ENCODE measurements at regions not wholly inside any gene's neighbourhood (a gene's known extent, or its start where the extent isn't known, plus 50 kb on each side); places are given as distances from the start of the nearest gene placed in this dataset.
"Not testable (repeated sequence)": the region's sequence is repeated elsewhere in the genome, so short reads cannot be mapped to it uniquely, and the experiment has no call there.

DNA sequence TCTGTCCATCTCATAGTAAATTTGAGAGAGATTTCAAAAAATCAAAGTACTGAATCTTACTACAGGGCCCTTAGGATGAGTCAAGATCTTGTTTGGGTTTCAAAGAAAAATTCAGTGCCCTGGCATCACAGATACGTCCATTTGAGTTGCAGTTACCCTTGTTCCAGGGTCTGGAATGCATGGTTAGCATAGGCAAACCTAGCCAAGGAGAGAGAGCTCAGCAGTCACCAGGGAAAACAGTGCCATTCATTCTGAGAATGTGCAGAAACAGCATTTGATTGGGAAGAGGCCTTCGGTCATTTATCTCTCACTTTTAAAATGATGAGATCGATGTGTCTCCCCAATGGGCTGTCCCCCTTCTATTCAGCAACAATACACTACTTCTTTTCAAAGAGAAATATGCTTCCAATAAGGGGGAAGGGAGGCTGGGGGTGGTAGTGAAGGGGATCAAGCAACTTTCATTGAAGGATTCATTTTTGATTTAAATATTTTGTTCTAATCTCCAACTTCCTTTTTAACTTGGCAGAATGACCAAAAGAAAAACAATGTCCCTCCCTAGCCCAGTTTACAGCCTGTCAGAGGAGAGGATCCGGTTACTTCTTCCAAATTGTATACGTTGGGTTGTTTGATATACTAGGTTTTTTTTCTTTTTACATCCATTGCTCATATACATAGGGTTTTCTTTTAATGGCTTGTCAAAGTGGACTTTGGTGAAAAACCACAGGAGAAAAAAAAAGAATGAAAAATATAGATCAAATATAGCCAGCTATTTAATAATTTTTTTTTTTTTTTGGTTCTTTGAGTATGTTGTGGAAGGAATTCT, 491.1 kb downstream of the CCDC171 start:
- no peaks in the 10 kb centered on the region for H3K9me3 Mint-ChIP-seq (ENCODE audit: low read depth)
- H3K4me3 Mint-ChIP-seq = no peak overlapping the region
- no peaks in the 10 kb centered on the region for H3K27me3 Mint-ChIP-seq
- H3K27ac Mint-ChIP-seq = no peak overlapping the region
- H3K4me1 Mint-ChIP-seq (ENCODE audit: low read depth) = peaks cover 5% of the 10 kb centered on the region
- peaks cover 2% of the 10 kb centered on the region for H3K36me3 Mint-ChIP-seq

- Mint-ChIP-seq H3K27ac (no peak overlapping the region), H3K27me3 (no peaks in the 10 kb centered on the region), H3K4me3 (no peak overlapping the region), H3K9me3 (ENCODE audit: low read depth) (no peaks in the 10 kb centered on the region), H3K36me3 (peaks cover 2% of the 10 kb centered on the region), H3K4me1 (ENCODE audit: low read depth) (peaks cover 4% of the 10 kb centered on the region)
Observed at GRCh38 chr9:16044579-16044881, 491.7 kb downstream of the CCDC171 start.

GRCh38 chr9:16045651-16046280, 492.9 kb downstream of the CCDC171 start:
- no peak overlapping the region for H3K27ac Mint-ChIP-seq
- H3K4me3 Mint-ChIP-seq = no peak overlapping the region
- H3K27me3 Mint-ChIP-seq = no peaks in the 10 kb centered on the region
- H3K4me1 Mint-ChIP-seq (ENCODE audit: low read depth) = no peaks in the 10 kb centered on the region
- H3K36me3 Mint-ChIP-seq = peaks cover 2% of the 10 kb centered on the region
- H3K9me3 Mint-ChIP-seq (ENCODE audit: low read depth) = no peaks in the 10 kb centered on the region

- Mint-ChIP-seq H3K36me3 (peaks cover 2% of the 10 kb centered on the region), H3K27me3 (no peaks in the 10 kb centered on the region), H3K27ac (no peak overlapping the region), H3K9me3 (ENCODE audit: low read depth) (no peaks in the 10 kb centered on the region), H3K4me1 (ENCODE audit: low read depth) (no peaks in the 10 kb centered on the region), H3K4me3 (no peak overlapping the region)
Observed at GRCh38 chr9:16046713-16047112, 493.9 kb downstream of the CCDC171 start.

GRCh38 chr9:16048129-16048528, 495.3 kb downstream of the CCDC171 start:
- Mint-ChIP-seq H3K9me3 (ENCODE audit: low read depth) (no peaks in the 10 kb centered on the region), H3K27me3 (no peaks in the 10 kb centered on the region), H3K4me3 (no peak overlapping the region), H3K27ac (no peak overlapping the region), H3K36me3 (peaks cover 5% of the 10 kb centered on the region), H3K4me1 (ENCODE audit: low read depth) (no peaks in the 10 kb centered on the region)

DNA sequence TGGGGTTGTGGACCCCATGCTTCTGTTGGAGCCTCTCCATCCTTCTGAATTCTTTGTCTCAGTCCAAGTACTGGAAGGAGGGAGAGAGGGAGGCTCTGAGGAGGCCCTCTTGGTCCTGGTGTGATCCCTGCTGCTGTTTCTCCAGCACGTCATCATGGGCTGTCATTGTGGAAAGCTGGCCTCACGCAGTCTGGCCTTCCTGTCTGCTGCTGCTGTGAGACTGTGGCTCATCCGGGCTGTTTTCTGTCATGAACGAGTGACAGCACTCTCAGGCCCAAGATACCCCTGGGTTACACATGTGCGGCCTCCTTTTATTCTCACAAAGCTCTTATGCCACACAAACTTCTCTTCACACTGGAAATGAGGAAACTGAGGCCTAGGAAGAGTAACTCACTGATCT, 499.3 kb downstream of the CCDC171 start:
- no peaks in the 10 kb centered on the region for H3K27me3 Mint-ChIP-seq
- H3K4me1 Mint-ChIP-seq (ENCODE audit: low read depth) = peaks cover 5% of the 10 kb centered on the region
- no peaks in the 10 kb centered on the region for H3K9me3 Mint-ChIP-seq (ENCODE audit: low read depth)
- H3K4me3 Mint-ChIP-seq = no peak overlapping the region
- peaks cover 3% of the 10 kb centered on the region for H3K36me3 Mint-ChIP-seq
- H3K27ac Mint-ChIP-seq = no peak overlapping the region

DNA sequence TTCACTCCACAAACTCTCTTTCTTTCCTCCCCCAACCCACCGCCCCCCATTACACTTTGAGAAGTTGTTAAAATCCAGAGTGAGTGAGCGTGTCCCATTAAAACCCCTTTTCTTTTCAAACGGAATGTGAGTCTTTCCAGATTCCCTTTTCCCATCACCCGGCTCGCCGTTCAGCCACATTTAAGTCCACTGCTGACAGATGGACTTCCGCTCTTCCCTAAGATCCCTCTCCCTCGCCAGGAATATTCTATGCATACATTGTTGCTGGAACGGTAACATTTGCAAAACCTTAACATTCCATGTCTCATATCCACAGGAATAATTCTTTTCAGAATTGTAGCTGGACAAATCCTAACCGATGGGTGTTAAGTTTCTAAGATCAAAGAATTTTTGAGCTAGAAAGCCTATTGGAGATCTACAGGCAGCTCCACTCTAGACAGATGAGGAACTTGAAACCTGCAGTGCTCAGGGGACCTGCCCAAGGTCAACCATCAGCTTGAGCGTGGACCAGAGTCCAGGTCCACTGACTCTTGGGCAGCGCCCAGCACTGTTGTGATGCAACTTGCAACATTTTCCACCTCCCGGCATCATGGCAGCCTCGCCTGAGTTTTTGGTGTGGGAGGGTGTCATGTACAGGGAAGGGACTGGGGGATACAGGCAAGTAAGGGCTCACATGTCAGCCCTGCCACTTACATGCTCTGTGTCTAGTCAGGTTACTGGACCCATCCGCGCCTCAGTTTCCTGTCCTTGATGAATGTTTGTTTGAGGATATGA, 500.1 kb downstream of the CCDC171 start:
- peaks cover 12% of the 10 kb centered on the region for H3K4me1 Mint-ChIP-seq (ENCODE audit: low read depth)
- H3K27me3 Mint-ChIP-seq = no peaks in the 10 kb centered on the region
- no peaks in the 10 kb centered on the region for H3K9me3 Mint-ChIP-seq (ENCODE audit: low read depth)
- no peak overlapping the region for H3K27ac Mint-ChIP-seq
- peaks cover 3% of the 10 kb centered on the region for H3K36me3 Mint-ChIP-seq
- H3K4me3 Mint-ChIP-seq = no peak overlapping the region

DNA sequence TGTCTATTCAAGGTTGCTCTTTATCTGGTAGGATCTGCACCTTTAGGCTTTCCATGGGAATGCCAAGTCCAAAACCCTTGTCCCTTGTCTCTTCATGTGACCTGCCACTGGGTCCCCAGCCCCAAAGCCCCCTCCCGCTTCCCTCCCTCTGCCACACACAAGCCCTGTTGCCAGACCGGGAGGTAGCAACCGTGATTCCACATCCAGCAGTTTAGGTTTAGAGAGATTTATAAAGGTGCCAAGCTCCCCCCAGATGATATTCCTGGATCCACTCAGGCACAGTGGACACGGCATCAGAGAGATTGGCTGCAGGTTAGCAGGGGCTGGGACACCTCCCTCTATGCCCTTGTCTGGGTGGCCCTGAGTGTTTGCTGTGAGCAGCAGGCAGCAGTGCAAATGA, 504.7 kb downstream of the CCDC171 start:
- Mint-ChIP-seq H3K9me3 (ENCODE audit: low read depth) (no peaks in the 10 kb centered on the region), H3K4me3 (peak overlapping the region; percentile 15), H3K27ac (peak overlapping the region; percentile 70), H3K36me3 (peaks cover 3% of the 10 kb centered on the region), H3K4me1 (ENCODE audit: low read depth) (peaks cover 48% of the 10 kb centered on the region), H3K27me3 (no peaks in the 10 kb centered on the region)

DNA sequence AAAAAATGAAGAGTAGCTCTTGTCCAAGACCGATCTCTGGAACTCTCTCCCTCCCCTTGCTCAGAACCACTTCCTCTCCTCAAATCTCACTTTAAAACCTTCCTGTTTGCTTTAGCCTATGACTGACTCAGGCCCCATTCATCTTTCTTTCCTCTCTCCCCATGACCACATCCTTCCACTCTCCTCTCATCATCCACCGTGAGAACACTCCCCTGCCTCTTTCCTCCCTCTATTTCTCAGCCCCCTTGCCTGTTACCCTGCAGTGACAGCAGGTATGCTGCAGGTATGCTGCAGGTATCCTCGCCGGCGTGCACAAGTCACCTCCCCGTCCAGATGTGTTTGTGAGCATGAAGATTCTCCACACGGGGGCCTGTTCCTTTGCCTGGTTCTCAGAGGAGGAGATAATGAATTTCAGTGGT, 505.3 kb downstream of the CCDC171 start:
- Mint-ChIP-seq H3K4me3 (peak overlapping the region; percentile 57), H3K9me3 (ENCODE audit: low read depth) (no peaks in the 10 kb centered on the region), H3K27ac (peak overlapping the region; percentile 88), H3K4me1 (ENCODE audit: low read depth) (peaks cover 54% of the 10 kb centered on the region), H3K27me3 (no peaks in the 10 kb centered on the region), H3K36me3 (no peaks in the 10 kb centered on the region)

DNA sequence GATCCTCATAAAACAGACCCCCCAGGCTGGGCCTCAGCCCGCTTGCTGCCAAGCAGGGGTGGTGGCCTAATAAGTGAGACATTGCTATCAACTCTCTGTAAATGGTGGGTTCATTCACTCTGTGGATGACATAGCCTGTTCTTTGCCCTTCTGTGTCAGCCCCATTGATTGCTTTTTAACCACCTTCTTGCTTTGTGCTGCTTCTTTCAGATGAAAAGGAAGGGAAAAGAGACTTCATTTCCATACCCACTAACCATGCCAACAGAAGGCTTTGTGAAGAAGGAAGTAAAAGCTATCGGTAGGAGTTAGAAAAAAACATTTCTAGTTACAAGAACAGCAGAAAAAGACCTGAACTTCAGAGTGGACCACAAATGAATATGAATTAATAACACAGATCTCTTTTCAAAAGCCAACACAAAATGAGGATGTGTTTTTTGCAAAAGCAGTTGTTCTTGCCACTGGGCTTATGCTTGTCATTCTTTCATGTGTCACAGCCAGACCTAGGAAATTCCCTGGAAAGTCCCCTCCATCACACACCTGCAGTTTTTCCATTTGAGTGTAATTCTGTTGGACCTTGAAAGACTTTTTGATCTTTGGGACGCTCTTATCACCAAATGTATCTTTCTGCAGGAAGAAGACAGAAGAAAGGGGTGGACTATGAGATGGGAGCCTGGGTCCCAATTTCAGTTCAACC, 507.7 kb downstream of the CCDC171 start:
- peak overlapping the region; percentile 89 for H3K27ac Mint-ChIP-seq

GRCh38 chr9:16062542-16063240, 509.8 kb downstream of the CCDC171 start:
- peaks cover 49% of the 10 kb centered on the region for H3K4me1 Mint-ChIP-seq (ENCODE audit: low read depth)
- no peak overlapping the region for H3K4me3 Mint-ChIP-seq
- H3K27ac Mint-ChIP-seq = peak overlapping the region; percentile 85
- H3K9me3 Mint-ChIP-seq (ENCODE audit: low read depth) = no peaks in the 10 kb centered on the region
- no peaks in the 10 kb centered on the region for H3K27me3 Mint-ChIP-seq
- no peaks in the 10 kb centered on the region for H3K36me3 Mint-ChIP-seq

More for the DNA sequence above, 507.7 kb downstream of the CCDC171 start:
- H3K27me3 Mint-ChIP-seq = no peaks in the 10 kb centered on the region
- no peaks in the 10 kb centered on the region for H3K9me3 Mint-ChIP-seq (ENCODE audit: low read depth)
- peaks cover 59% of the 10 kb centered on the region for H3K4me1 Mint-ChIP-seq (ENCODE audit: low read depth)
- no peaks in the 10 kb centered on the region for H3K36me3 Mint-ChIP-seq
- peak overlapping the region; percentile 44 for H3K4me3 Mint-ChIP-seq

GRCh38 chr9:16063241-16063591, 510.4 kb downstream of the CCDC171 start:
- peak overlapping the region; percentile 85 for H3K27ac Mint-ChIP-seq
- peaks cover 44% of the 10 kb centered on the region for H3K4me1 Mint-ChIP-seq (ENCODE audit: low read depth)
- no peak overlapping the region for H3K4me3 Mint-ChIP-seq
- no peaks in the 10 kb centered on the region for H3K27me3 Mint-ChIP-seq
- H3K9me3 Mint-ChIP-seq (ENCODE audit: low read depth) = no peaks in the 10 kb centered on the region
- no peaks in the 10 kb centered on the region for H3K36me3 Mint-ChIP-seq

DNA sequence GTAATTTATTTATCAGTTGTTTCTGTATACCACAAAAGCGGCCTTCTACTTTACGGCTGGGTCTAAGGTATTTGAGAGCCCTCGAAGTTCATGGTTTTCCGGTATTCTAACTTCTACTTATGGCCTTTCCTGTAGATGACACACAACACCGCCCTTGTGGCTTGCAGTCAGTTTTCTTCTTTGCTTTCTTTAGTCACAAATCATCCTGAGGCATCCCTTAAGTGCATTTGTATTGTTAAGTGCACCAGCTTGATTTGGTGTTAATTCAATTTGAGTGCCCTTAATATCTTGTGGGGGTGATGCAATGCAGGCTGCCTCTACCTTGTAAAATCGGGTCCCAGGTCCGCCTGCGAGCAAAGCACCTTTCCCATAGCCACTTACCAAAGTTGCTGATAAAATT, 511.9 kb downstream of the CCDC171 start:
- H3K4me3 Mint-ChIP-seq = no peak overlapping the region
- H3K9me3 Mint-ChIP-seq (ENCODE audit: low read depth) = no peaks in the 10 kb centered on the region
- H3K4me1 Mint-ChIP-seq (ENCODE audit: low read depth) = peaks cover 32% of the 10 kb centered on the region

DNA sequence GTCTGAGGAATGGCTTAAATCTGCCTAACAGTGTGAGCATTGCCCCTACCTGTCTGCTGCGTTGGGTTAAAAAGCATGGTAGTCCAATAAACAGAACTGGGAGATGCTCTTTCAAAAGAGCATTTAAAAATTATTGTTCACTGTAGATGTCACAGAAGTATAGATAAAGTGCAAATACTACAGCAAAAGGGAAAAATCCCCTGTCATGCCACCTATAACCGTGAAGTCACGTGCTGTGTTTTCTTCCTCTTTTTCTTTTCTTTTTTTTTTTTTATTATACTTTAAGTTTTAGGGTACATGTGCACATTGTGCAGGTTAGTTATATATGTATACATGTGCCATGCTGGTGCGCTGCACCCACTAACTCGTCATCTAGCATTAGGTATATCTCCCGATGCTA, 513.4 kb downstream of the CCDC171 start:
- H3K36me3 Mint-ChIP-seq; H3K4me3 Mint-ChIP-seq; H3K27me3 Mint-ChIP-seq; H3K9me3 Mint-ChIP-seq (ENCODE audit: low read depth): not testable (repeated sequence)
- peaks cover 18% of the 10 kb centered on the region for H3K4me1 Mint-ChIP-seq (ENCODE audit: low read depth)
- H3K27ac Mint-ChIP-seq = peak overlapping the region; percentile 6

More for the DNA sequence above, 511.9 kb downstream of the CCDC171 start:
- H3K27me3 Mint-ChIP-seq = no peaks in the 10 kb centered on the region
- no peaks in the 10 kb centered on the region for H3K36me3 Mint-ChIP-seq
- H3K27ac Mint-ChIP-seq = no peak overlapping the region

Data from activated naive CD8-positive, alpha-beta T cell (primary cell).